Ovary (tissue), 3 donors: ENCODE measurements at regions not wholly inside any gene's neighbourhood (a gene's known extent, or its start where the extent isn't known, plus 50 kb on each side); places are given as distances from the start of the nearest gene placed in this dataset.

Experiments
- POLR2A ChIP-seq: fragments of 450-650 bp; IDR thresholded peaks from one replicate; pipeline ENCODE4 v1.6.1; 2017; ENCODE audit warnings: antibody characterized with exemption, mild to moderate bottlenecking, moderate library complexity
- TF ChIP-seq, protein P1 (sequence below), 3 donors: fragments of 450-650 bp in 2 of 3; fragments of 200-600 bp in 1 of 3; IDR thresholded peaks; one replicate each; pipeline versions ENCODE4 v1.5.1 to v1.8.0; 2016 to 2022; ENCODE audit warnings: antibody characterized with exemption in 3 of 3, mild to moderate bottlenecking in 1 of 3
- donor health status: DM: no; HTN: no; CAD: no.

- TF ChIP-seq, protein P1, sequence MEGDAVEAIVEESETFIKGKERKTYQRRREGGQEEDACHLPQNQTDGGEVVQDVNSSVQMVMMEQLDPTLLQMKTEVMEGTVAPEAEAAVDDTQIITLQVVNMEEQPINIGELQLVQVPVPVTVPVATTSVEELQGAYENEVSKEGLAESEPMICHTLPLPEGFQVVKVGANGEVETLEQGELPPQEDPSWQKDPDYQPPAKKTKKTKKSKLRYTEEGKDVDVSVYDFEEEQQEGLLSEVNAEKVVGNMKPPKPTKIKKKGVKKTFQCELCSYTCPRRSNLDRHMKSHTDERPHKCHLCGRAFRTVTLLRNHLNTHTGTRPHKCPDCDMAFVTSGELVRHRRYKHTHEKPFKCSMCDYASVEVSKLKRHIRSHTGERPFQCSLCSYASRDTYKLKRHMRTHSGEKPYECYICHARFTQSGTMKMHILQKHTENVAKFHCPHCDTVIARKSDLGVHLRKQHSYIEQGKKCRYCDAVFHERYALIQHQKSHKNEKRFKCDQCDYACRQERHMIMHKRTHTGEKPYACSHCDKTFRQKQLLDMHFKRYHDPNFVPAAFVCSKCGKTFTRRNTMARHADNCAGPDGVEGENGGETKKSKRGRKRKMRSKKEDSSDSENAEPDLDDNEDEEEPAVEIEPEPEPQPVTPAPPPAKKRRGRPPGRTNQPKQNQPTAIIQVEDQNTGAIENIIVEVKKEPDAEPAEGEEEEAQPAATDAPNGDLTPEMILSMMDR (IDR thresholded peaks at IDR 0.05): no peak
- no peak for TF ChIP-seq POLR2A
Observed at GRCh38 chr5:159475026-159475425, 144.7 kb upstream of the IL12B start.
